Fibroblast of villous mesenchyme (primary cell): ENCODE measurements at regions not wholly inside any gene's neighbourhood (a gene's known extent, or its start where the extent isn't known, plus 50 kb on each side); places are given as distances from the start of the nearest gene placed in this dataset.

Experiments used
- DNase-seq: peaks from one replicate; pipeline ENCODE4 v3.0.0-alpha.2; 2010; ENCODE audit warnings: low read depth
- H3K4me3 ChIP-seq: 2 replicates; pipeline ENCODE4 v1.5.1; 2011; ENCODE audit warnings: low read depth, mild to moderate bottlenecking, low read length
- CTCF ChIP-seq: IDR thresholded peaks from 2 replicates; pipeline ENCODE4 v1.5.1; 2012; ENCODE audit warnings: low read depth, mild to moderate bottlenecking, low read length; ENCODE audit not compliant: insufficient read depth

GRCh38 chr12:29044799-29045198 lies 104.3 kb upstream of the FAR2 start:
- no peak overlapping the region for H3K4me3 ChIP-seq
- TF ChIP-seq CTCF, result no peak
- DNase-seq, result no peak

- DNase-seq, result no peak
- TF ChIP-seq CTCF, result no peak
- H3K4me3 ChIP-seq, result no peak overlapping the region
These were observed 100.3 kb upstream of the FAR2 start for GRCh38 chr12:29048787-29049186.

- TF ChIP-seq CTCF, result no peak
- no peak for DNase-seq
- no peak overlapping the region for H3K4me3 ChIP-seq
These were observed 98.6 kb upstream of the FAR2 start for GRCh38 chr12:29050503-29050902.

- no peak overlapping the region for H3K4me3 ChIP-seq
- DNase-seq, result no peak
- TF ChIP-seq CTCF, result no peak
These were observed 97.9 kb upstream of the FAR2 start for GRCh38 chr12:29051221-29051620.

GRCh38 chr12:29053567-29053966 lies 95.5 kb upstream of the FAR2 start:
- H3K4me3 ChIP-seq, result no peak overlapping the region
- TF ChIP-seq CTCF, result no peak

GRCh38 chr12:29054858-29055663 lies 94.0 kb upstream of the FAR2 start:
- H3K4me3 ChIP-seq, result no peak overlapping the region
- TF ChIP-seq CTCF, result no peak
- no peak for DNase-seq

More at GRCh38 chr12:29053567-29053966, 95.5 kb upstream of the FAR2 start:
- DNase-seq, result no peak
